ENCODE measurements at regions not wholly inside any gene's neighbourhood (a gene's known extent, or its start where the extent isn't known, plus 50 kb on each side); places are given as distances from the start of the nearest gene placed in this dataset.

DNA sequence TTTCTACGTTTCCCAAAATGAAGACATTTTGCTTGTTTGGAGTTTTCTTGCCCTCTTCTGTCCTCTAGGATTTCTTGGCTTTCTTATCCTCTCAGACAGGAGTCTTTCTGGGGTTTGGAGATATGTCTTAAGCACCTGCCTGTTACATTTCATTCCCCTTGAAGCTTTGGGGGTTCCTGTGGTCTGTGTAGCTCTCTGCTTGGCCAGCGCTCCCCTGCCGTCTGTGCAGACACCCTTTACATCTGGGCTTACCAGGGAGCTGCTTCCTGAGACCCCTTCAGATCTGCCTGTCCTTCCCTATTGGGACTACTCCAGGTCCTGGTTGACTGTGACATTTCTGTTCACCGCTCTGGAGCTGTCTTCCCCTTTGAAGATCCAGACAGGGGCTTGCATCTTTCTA, 171.9 kb upstream of the CSF3R start:
- no peak for TF ChIP-seq POLR2A (IDR thresholded peaks at IDR 0.05; ENCODE audit: control extremely low read depth in 1 of 2, low read depth in 2 of 2, low read length in 2 of 2)
- TF ChIP-seq, protein P1, sequence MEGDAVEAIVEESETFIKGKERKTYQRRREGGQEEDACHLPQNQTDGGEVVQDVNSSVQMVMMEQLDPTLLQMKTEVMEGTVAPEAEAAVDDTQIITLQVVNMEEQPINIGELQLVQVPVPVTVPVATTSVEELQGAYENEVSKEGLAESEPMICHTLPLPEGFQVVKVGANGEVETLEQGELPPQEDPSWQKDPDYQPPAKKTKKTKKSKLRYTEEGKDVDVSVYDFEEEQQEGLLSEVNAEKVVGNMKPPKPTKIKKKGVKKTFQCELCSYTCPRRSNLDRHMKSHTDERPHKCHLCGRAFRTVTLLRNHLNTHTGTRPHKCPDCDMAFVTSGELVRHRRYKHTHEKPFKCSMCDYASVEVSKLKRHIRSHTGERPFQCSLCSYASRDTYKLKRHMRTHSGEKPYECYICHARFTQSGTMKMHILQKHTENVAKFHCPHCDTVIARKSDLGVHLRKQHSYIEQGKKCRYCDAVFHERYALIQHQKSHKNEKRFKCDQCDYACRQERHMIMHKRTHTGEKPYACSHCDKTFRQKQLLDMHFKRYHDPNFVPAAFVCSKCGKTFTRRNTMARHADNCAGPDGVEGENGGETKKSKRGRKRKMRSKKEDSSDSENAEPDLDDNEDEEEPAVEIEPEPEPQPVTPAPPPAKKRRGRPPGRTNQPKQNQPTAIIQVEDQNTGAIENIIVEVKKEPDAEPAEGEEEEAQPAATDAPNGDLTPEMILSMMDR (IDR thresholded peaks at IDR 0.05; ENCODE audit: control extremely low read depth in 1 of 3, insufficient read depth in 1 of 3, low read depth in 1 of 3, low read length in 3 of 3) = no peak

Data from H1 (cell line).